ENCODE measurements at regions not wholly inside any gene's neighbourhood (a gene's known extent, or its start where the extent isn't known, plus 50 kb on each side); places are given as distances from the start of the nearest gene placed in this dataset.

- TF ChIP-seq CTCF (IDR thresholded peaks at IDR 0.05) (no peak), HDAC2 (IDR thresholded peaks at IDR 0.05) (no peak), RAD21 (conservative IDR thresholded peaks at IDR 0.05 in 1 of 2, IDR thresholded peaks at IDR 0.05 in 1 of 2) (no peak), KDM1A (IDR thresholded peaks at IDR 0.05; ENCODE audit: low read depth) (no peak), POLR2A (IDR thresholded peaks at IDR 0.05; ENCODE audit: low read length) (no peak), EP300 (IDR thresholded peaks at IDR 0.05) (no peak), ESRRA (IDR thresholded peaks at IDR 0.05; ENCODE audit: borderline replicate concordance, low read length) (no peak), REST (IDR thresholded peaks at IDR 0.05) (no peak)
Observed at GRCh38 chr2:8510519-8510918, 171.3 kb upstream of the ID2 start.
